ENCODE measurements at regions not wholly inside any gene's neighbourhood (a gene's known extent, or its start where the extent isn't known, plus 50 kb on each side); places are given as distances from the start of the nearest gene placed in this dataset.

- DNase-seq = no peak
Observed at GRCh38 chr22:48688366-48688765, 1139.3 kb downstream of the BRD1 start.

- no peak for DNase-seq
Observed at GRCh38 chr22:48687606-48688005, 1140.1 kb downstream of the BRD1 start.

GRCh38 chr22:48686694-48687302 lies 1140.9 kb downstream of the BRD1 start:
- no peak for DNase-seq

GRCh38 chr22:48685767-48686166 lies 1141.9 kb downstream of the BRD1 start:
- DNase-seq = no peak

- DNase-seq = no peak
Observed at GRCh38 chr22:48683640-48684039, 1144.0 kb downstream of the BRD1 start.

GRCh38 chr22:48682504-48682903 lies 1145.2 kb downstream of the BRD1 start:
- DNase-seq = no peak

GRCh38 chr22:48680601-48681000 lies 1147.1 kb downstream of the BRD1 start:
- DNase-seq = no peak

GRCh38 chr22:48679656-48680555 lies 1147.8 kb downstream of the BRD1 start:
- DNase-seq = no peak

GRCh38 chr22:48678171-48679135 lies 1149.2 kb downstream of the BRD1 start:
- no peak for DNase-seq

- no peak for DNase-seq
Observed at GRCh38 chr22:48677621-48678020, 1150.1 kb downstream of the BRD1 start.

GRCh38 chr22:48677168-48677520 lies 1150.5 kb downstream of the BRD1 start:
- DNase-seq = no peak

- DNase-seq = no peak
Observed at GRCh38 chr22:48676266-48677167, 1151.2 kb downstream of the BRD1 start.

- no peak for DNase-seq
Observed at GRCh38 chr22:48675830-48676145, 1151.9 kb downstream of the BRD1 start.

- no peak for DNase-seq
Observed at GRCh38 chr22:48675141-48675829, 1152.4 kb downstream of the BRD1 start.

GRCh38 chr22:48673806-48674500 lies 1153.7 kb downstream of the BRD1 start:
- no peak for DNase-seq

- DNase-seq = no peak
Observed at GRCh38 chr22:48672387-48672786, 1155.3 kb downstream of the BRD1 start.

GRCh38 chr22:48670731-48671130 lies 1156.9 kb downstream of the BRD1 start:
- DNase-seq = no peak

GRCh38 chr22:48669986-48670716 lies 1157.5 kb downstream of the BRD1 start:
- no peak for DNase-seq

GRCh38 chr22:48669226-48669625 lies 1158.4 kb downstream of the BRD1 start:
- no peak for DNase-seq

All from amygdala (tissue), 56 donors.